ENCODE measurements at regions not wholly inside any gene's neighbourhood (a gene's known extent, or its start where the extent isn't known, plus 50 kb on each side); places are given as distances from the start of the nearest gene placed in this dataset.

DNA sequence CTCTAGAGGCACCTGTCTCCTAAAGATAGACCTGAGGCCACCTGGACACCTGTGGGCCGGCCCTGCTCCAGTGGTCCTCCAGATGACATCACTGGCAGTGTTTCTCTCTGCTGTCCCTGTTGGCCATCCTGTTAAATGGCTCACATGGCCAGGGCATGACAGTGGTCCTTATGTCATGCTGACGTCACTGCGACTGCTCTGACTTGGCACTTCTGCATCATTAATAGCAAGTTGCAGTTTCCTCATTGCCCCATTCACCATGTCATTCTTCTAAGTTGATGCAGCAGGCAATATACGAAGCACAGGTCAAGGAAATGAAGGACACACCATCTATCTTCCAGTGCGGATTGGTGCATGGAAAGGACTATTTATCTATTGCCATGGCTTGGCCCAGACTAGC is 1468.5 kb upstream of the TMEM132C start:
- no peak for DNase-seq (ENCODE audit: low read depth)
- TF ChIP-seq, protein P1, sequence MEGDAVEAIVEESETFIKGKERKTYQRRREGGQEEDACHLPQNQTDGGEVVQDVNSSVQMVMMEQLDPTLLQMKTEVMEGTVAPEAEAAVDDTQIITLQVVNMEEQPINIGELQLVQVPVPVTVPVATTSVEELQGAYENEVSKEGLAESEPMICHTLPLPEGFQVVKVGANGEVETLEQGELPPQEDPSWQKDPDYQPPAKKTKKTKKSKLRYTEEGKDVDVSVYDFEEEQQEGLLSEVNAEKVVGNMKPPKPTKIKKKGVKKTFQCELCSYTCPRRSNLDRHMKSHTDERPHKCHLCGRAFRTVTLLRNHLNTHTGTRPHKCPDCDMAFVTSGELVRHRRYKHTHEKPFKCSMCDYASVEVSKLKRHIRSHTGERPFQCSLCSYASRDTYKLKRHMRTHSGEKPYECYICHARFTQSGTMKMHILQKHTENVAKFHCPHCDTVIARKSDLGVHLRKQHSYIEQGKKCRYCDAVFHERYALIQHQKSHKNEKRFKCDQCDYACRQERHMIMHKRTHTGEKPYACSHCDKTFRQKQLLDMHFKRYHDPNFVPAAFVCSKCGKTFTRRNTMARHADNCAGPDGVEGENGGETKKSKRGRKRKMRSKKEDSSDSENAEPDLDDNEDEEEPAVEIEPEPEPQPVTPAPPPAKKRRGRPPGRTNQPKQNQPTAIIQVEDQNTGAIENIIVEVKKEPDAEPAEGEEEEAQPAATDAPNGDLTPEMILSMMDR (IDR thresholded peaks at IDR 0.05; ENCODE audit: insufficient read depth, low read length): no peak
- H3K4me3 ChIP-seq (ENCODE audit: low read depth, low read length): no peak overlapping the region

DNA sequence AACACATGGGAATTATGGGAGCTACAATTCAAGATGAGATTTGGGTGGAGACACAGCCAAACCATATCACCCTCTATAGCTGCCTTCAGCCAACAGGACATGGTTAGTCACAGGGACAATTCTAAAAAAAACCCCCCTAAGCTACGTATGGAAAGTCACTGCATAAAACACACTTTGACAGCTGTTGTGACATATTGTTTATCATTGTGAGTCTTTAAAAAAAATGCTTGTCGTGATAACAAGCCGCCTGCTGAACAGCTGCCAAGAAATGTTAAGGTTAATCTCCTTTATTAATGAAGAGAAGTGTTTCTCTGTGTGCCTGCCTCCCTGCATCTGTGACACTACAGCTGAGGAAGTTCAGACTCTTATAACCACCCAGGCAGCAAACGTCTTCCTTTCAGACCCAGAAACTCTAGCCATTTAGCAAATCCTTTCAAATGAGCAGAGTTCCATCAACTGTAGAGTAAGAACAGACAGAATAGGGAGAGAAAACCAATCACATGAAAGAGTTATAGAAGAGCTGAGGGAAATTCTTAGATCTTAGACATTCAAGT is 1459.6 kb upstream of the TMEM132C start:
- no peak for DNase-seq (ENCODE audit: low read depth)
- no peak overlapping the region for H3K4me3 ChIP-seq (ENCODE audit: low read depth, low read length)
- TF ChIP-seq, protein P1 (IDR thresholded peaks at IDR 0.05; ENCODE audit: insufficient read depth, low read length): no peak

DNA sequence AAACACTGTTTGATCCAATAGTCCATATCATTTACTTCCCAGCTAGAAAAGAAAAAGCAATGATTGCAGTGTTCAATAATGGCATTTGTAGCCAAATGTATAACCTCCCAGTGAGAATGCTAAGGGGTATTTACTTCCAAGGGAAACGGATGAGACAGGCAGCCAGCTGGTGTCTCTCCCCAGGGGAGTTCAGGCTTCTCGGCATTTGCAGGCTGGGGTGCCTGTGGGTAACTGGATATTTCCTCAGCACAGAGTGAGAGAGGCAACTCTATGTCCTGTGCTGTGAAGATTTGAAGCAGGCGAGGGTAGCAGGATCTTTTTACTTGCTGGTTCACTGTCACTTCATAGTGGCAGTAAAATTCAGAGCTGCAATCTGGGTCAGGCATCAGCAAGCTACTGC is 1455.6 kb upstream of the TMEM132C start:
- no peak for DNase-seq (ENCODE audit: low read depth)
- no peak overlapping the region for H3K4me3 ChIP-seq (ENCODE audit: low read depth, low read length)
- TF ChIP-seq, protein P1 (IDR thresholded peaks at IDR 0.05; ENCODE audit: insufficient read depth, low read length): no peak

DNA sequence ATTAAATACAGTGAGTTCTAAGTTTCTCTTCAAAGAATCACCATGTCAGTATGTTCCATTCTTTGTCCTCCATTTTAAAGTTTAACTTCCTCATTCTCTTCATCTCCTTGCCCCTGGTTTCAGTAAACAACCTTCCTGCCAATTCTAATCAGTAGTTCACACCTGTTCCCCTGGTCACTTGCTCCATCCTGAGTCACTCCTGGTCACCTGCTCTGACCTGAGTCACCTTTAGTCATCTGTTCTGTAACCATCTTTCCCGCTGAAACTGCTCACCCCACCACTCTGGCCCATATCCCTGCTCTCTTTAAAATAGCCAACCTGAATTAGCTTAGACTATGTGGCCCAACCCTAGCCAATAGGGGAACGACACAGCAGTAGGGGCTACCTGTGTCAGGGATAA is 1447.4 kb upstream of the TMEM132C start:
- H3K4me3 ChIP-seq (ENCODE audit: low read depth, low read length): no peak overlapping the region
- DNase-seq (ENCODE audit: low read depth): no peak
- TF ChIP-seq, protein P1 (IDR thresholded peaks at IDR 0.05; ENCODE audit: insufficient read depth, low read length): no peak

DNA sequence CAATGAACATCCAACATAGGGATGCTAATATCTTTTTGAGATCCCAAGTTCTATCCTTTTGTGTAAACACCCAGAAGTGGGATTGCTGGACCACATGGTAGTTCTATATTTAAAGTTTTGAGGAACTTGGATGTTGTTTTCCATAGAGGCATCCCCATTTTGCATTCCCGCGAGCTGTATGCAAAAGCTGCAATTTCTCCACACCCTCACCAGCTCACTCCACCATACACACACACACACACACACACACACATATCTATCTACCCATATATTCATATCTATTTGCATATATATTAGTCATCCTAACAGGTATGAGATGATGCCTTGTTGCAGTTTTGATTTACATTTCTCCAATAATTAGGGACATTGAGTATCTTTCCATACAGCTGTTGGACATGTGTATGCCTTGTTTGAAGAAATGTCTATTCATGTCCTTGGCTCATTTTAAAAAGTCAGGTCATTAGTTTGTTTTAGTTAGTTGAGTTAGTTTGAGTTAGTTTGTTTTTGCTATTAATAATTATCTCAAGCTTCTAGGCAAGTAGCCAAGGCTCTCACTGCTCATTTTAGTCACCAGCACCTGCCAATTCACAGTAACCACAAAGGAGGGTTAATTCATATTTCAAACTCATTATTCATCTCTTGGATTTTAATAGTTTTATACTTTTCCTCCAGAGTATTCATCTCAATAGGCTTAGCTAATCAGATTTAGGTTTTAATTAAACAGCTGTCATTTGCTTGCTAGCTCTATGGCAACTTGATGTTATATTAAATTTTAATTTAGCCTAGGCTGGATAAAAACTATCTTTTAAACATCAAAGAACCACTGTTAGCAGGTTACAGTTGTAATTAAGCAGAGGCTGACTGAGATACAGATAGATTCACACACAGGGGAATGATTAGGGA is 1435.9 kb upstream of the TMEM132C start:
- DNase-seq (ENCODE audit: low read depth): no peak
- TF ChIP-seq, protein P1 (IDR thresholded peaks at IDR 0.05; ENCODE audit: insufficient read depth, low read length): no peak
- no peak overlapping the region for H3K4me3 ChIP-seq (ENCODE audit: low read depth, low read length)

DNA sequence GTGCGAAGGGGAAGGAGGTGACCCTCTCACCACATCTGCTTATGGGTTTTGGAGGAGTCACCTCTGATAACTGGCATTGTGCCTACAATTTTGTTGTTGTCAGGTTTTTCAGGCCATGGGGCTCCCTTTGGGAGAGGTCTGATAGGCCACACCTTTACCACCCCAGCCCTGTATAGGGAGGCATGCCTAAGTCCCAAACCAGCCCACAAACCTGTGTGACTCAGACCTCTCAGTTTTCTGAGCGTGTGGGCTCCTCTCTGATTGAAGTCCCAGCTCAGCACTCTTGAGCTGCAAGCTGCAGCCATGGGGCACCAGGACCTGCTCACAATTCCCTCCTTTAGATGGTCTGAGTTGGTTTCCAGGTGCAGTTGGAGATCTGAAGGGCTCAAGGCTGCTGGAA is 1429.3 kb upstream of the TMEM132C start:
- TF ChIP-seq, protein P1 (IDR thresholded peaks at IDR 0.05; ENCODE audit: insufficient read depth, low read length): no peak
- DNase-seq (ENCODE audit: low read depth): no peak
- no peak overlapping the region for H3K4me3 ChIP-seq (ENCODE audit: low read depth, low read length)

Measured in fibroblast of the aortic adventitia (primary cell).